Body of pancreas (tissue), 4 donors: ENCODE measurements at regions not wholly inside any gene's neighbourhood (a gene's known extent, or its start where the extent isn't known, plus 50 kb on each side); places are given as distances from the start of the nearest gene placed in this dataset.

Experiments used
- ATAC-seq: fragments of 150-250 bp; one replicate; pipeline ENCODE4 v1.9.1; 2016
- DNase-seq, 4 donors: peaks; one replicate each; pipeline ENCODE4 v3.0.0-alpha.2; 2019
- H3K27ac ChIP-seq, 4 donors: fragments of 200-600 bp; sonication (generic); 1 replicate in 3 of 4; 2 replicates in 1 of 4; pipeline versions ENCODE4 v1.5.1 to v1.6.1; 2016 to 2019; ENCODE audit warnings: mild to moderate bottlenecking in 1 of 4, mixed read lengths in 1 of 4, moderate library complexity in 1 of 4
- H3K27me3 ChIP-seq, 2 donors: fragments of 200-600 bp; sonication (generic); one replicate each; pipeline ENCODE4 v1.6.0; 2016; ENCODE audit warnings: mild to moderate bottlenecking in 1 of 2
- H3K36me3 ChIP-seq, 2 donors: fragments of 200-600 bp; sonication (generic); replicated peaks in 1 of 2; 2 replicates each; pipeline ENCODE4 v1.5.1; 2016; ENCODE audit warnings: low read depth in 2 of 2; ENCODE audit not compliant: insufficient read depth in 1 of 2
- H3K4me1 ChIP-seq: fragments of 200-600 bp; sonication (generic); one replicate; pipeline ENCODE4 v1.6.0; 2016
- H3K4me3 ChIP-seq, 2 donors: fragments of 200-600 bp; sonication (generic); 1 replicate in 1 of 2; 2 replicates in 1 of 2; pipeline ENCODE4 v1.5.1; 2016 to 2019
- H3K9me3 ChIP-seq, 3 donors: fragments of 200-600 bp; sonication (generic); 1 replicate in 2 of 3; 2 replicates in 1 of 3; pipeline ENCODE4 v1.5.1; 2016
- CTCF ChIP-seq, 7 experiments: fragments of 450-650 bp in 4 of 7; fragments of 200-600 bp in 3 of 7; sonication (generic) in 3 of 7; IDR thresholded peaks; one replicate each; pipeline ENCODE4 v1.5.1; 2016 to 2019; ENCODE audit warnings: antibody characterized with exemption in 7 of 7
- POLR2A ChIP-seq, 3 donors: fragments of 450-650 bp; IDR thresholded peaks; one replicate each; pipeline ENCODE4 v1.6.1; 2016; ENCODE audit warnings: antibody characterized with exemption in 3 of 3, mild to moderate bottlenecking in 2 of 3
- WGBS, 2 donors: methylation state at CpG; one replicate each; pipeline ENCODE4 v1.1.5; 2017; 5-methylcytosine and 5-hydroxymethylcytosine counted together
- intact Hi-C: fragments of 100-400 bp; cut with DNase I; formaldehyde crosslinking; loops from one replicate; pipeline ENCODE4 v1.15.1; 2023

- DNase-seq: no peak
Measured at GRCh38 chr11:108994887-108995286, 330.0 kb downstream of the DDX10 start.

GRCh38 chr11:108997826-108998225 is 333.0 kb downstream of the DDX10 start:
- DNase-seq (no peak), ATAC-seq (no peak)
- TF ChIP-seq POLR2A (IDR thresholded peaks at IDR 0.05) (no peak), CTCF (IDR thresholded peaks at IDR 0.05) (no peak)
- Histone ChIP-seq H3K27me3 (no peaks in the 10 kb centered on the region), H3K4me1 (no peaks in the 10 kb centered on the region), H3K9me3 (peaks cover 0 to 10% (median 0%) of the 10 kb centered on the region in 3 donors), H3K4me3 (no peak overlapping the region), H3K36me3 (no peaks in the 10 kb centered on the region), H3K27ac (no peak overlapping the region)
- intact Hi-C loops: no loop called here

More at GRCh38 chr11:108994887-108995286, 330.0 kb downstream of the DDX10 start:
- peaks cover 0 to 10% (median 0%) of the 10 kb centered on the region in 3 donors for H3K9me3 ChIP-seq
- ATAC-seq: no peak
- 48 to 78% methylated on average over 1 of the region's 1 CpG for whole genome bisulfite sequencing, 2 donors
- H3K4me3 ChIP-seq: no peak overlapping the region
- H3K27me3 ChIP-seq: no peaks in the 10 kb centered on the region
- H3K27ac ChIP-seq: no peak overlapping the region
- intact Hi-C loops: no loop called here
- H3K4me1 ChIP-seq: no peaks in the 10 kb centered on the region
- TF ChIP-seq POLR2A (IDR thresholded peaks at IDR 0.05): no peak
- TF ChIP-seq CTCF (IDR thresholded peaks at IDR 0.05): no peak
- no peaks in the 10 kb centered on the region for H3K36me3 ChIP-seq

GRCh38 chr11:109000531-109000930 is 335.7 kb downstream of the DDX10 start:
- Histone ChIP-seq H3K4me1 (no peaks in the 10 kb centered on the region), H3K27me3 (no peaks in the 10 kb centered on the region), H3K4me3 (no peak overlapping the region), H3K36me3 (no peaks in the 10 kb centered on the region), H3K27ac (no peak overlapping the region), H3K9me3 (peaks cover 0 to 10% (median 0%) of the 10 kb centered on the region in 3 donors)
- intact Hi-C loops: no loop called here
- TF ChIP-seq POLR2A (IDR thresholded peaks at IDR 0.05) (no peak), CTCF (IDR thresholded peaks at IDR 0.05) (no peak)
- 28 to 54% methylated on average over 1 of the region's 1 CpG for WGBS, 2 donors
- ATAC-seq (no peak), DNase-seq (no peak)

GRCh38 chr11:109001585-109001984 is 336.7 kb downstream of the DDX10 start:
- Histone ChIP-seq H3K27me3 (no peaks in the 10 kb centered on the region), H3K27ac (no peak overlapping the region), H3K4me3 (no peak overlapping the region), H3K4me1 (no peaks in the 10 kb centered on the region), H3K9me3 (peaks cover 0 to under 1% (median 0%) of the 10 kb centered on the region in 3 donors), H3K36me3 (no peaks in the 10 kb centered on the region)
- no peak for TF ChIP-seq CTCF (IDR thresholded peaks at IDR 0.05)
- TF ChIP-seq POLR2A (IDR thresholded peaks at IDR 0.05): no peak
- intact Hi-C loops: no loop called here
- ATAC-seq (no peak), DNase-seq (no peak)

GRCh38 chr11:109012991-109013390 is 348.1 kb downstream of the DDX10 start:
- Histone ChIP-seq H3K27me3 (no peaks in the 10 kb centered on the region), H3K4me1 (no peaks in the 10 kb centered on the region), H3K36me3 (no peaks in the 10 kb centered on the region), H3K27ac (no peak overlapping the region), H3K9me3 (no peaks in the 10 kb centered on the region), H3K4me3 (no peak overlapping the region)
- intact Hi-C loops: no loop called here
- TF ChIP-seq POLR2A (IDR thresholded peaks at IDR 0.05) (no peak), CTCF (IDR thresholded peaks at IDR 0.05) (no peak)
- ATAC-seq (no peak), DNase-seq (no peak)
- WGBS, 2 donors: 44 to 77% methylated on average over 4 of the region's 4 CpGs
